Kidney tubule cell (primary cell): ENCODE measurements at regions not wholly inside any gene's neighbourhood (a gene's known extent, or its start where the extent isn't known, plus 50 kb on each side); places are given as distances from the start of the nearest gene placed in this dataset.
"Not testable (repeated sequence)": the region's sequence is repeated elsewhere in the genome, so short reads cannot be mapped to it uniquely, and the experiment has no call there.

ENCODE experiments used
- DNase-seq: peaks from one replicate; pipeline ENCODE4 v3.0.0-alpha.2; 2018; ENCODE audit warnings: low spot score

- no peak for DNase-seq
These were observed 98.3 kb upstream of the PHACTR1 start for GRCh38 chr6:12618296-12618695.

GRCh38 chr6:12621754-12622153 lies 94.8 kb upstream of the PHACTR1 start:
- DNase-seq, result no peak

GRCh38 chr6:12622566-12622965 lies 94.0 kb upstream of the PHACTR1 start:
- DNase-seq, result peak; percentile 64

GRCh38 chr6:12624142-12624837 lies 92.3 kb upstream of the PHACTR1 start:
- no peak for DNase-seq

- DNase-seq, result no peak
These were observed 89.5 kb upstream of the PHACTR1 start for GRCh38 chr6:12627053-12627452.

GRCh38 chr6:12628327-12628726 lies 88.2 kb upstream of the PHACTR1 start:
- no peak for DNase-seq

- DNase-seq, result not testable (repeated sequence)
These were observed 82.8 kb upstream of the PHACTR1 start for GRCh38 chr6:12633746-12634145.

GRCh38 chr6:12635375-12635774 lies 81.2 kb upstream of the PHACTR1 start:
- no peak for DNase-seq

GRCh38 chr6:12635813-12636212 lies 80.8 kb upstream of the PHACTR1 start:
- no peak for DNase-seq

- DNase-seq, result no peak
These were observed 80.2 kb upstream of the PHACTR1 start for GRCh38 chr6:12636336-12636735.

GRCh38 chr6:12637960-12638641 lies 78.5 kb upstream of the PHACTR1 start:
- peak; percentile 90 for DNase-seq

- no peak for DNase-seq
These were observed 76.1 kb upstream of the PHACTR1 start for GRCh38 chr6:12640438-12640837.

GRCh38 chr6:12641785-12642184 lies 74.8 kb upstream of the PHACTR1 start:
- not testable (repeated sequence) for DNase-seq

- DNase-seq, result no peak
These were observed 70.6 kb upstream of the PHACTR1 start for GRCh38 chr6:12645941-12646340.

GRCh38 chr6:12648171-12648570 lies 68.4 kb upstream of the PHACTR1 start:
- no peak for DNase-seq

- DNase-seq, result no peak
These were observed 67.2 kb upstream of the PHACTR1 start for GRCh38 chr6:12649325-12649724.

GRCh38 chr6:12653486-12653885 lies 63.1 kb upstream of the PHACTR1 start:
- DNase-seq, result no peak

GRCh38 chr6:12654107-12654506 lies 62.5 kb upstream of the PHACTR1 start:
- no peak for DNase-seq

- no peak for DNase-seq
These were observed 62.1 kb upstream of the PHACTR1 start for GRCh38 chr6:12654514-12654913.

- no peak for DNase-seq
These were observed 59.7 kb upstream of the PHACTR1 start for GRCh38 chr6:12656906-12657305.

- DNase-seq, result no peak
These were observed 58.7 kb upstream of the PHACTR1 start for GRCh38 chr6:12657884-12658283.

GRCh38 chr6:12661432-12662089 lies 55.0 kb upstream of the PHACTR1 start:
- no peak for DNase-seq
